SU-DHL-6 (cell line): ENCODE measurements at regions not wholly inside any gene's neighbourhood (a gene's known extent, or its start where the extent isn't known, plus 50 kb on each side); places are given as distances from the start of the nearest gene placed in this dataset.
"Not testable (repeated sequence)": the region's sequence is repeated elsewhere in the genome, so short reads cannot be mapped to it uniquely, and the experiment has no call there.

ENCODE experiments used
- H2AFZ ChIP-seq: fragments of 200-600 bp; sonication (generic); 2 replicates; pipeline ENCODE4 v1.6.1; 2014; ENCODE audit warnings: low read depth, mild to moderate bottlenecking, moderate library complexity, mixed read lengths, antibody characterized with exemption, low read length; ENCODE audit not compliant: severe bottlenecking
- H3F3A ChIP-seq: fragments of 200-600 bp; shearing (Covaris generic); 2 replicates; pipeline ENCODE4 v1.6.0; 2016; ENCODE audit warnings: antibody characterized with exemption, mild to moderate bottlenecking; ENCODE audit not compliant: insufficient read depth
- H3K27ac ChIP-seq: fragments of 200-600 bp; sonication (generic); 2 replicates; pipeline ENCODE4 v1.5.1; 2016; ENCODE audit warnings: low read depth, mild to moderate bottlenecking, low read length, moderate library complexity, mixed read lengths
- H3K27me3 ChIP-seq: fragments of 200-600 bp; sonication (generic), shearing (Covaris generic); 2 replicates; pipeline ENCODE4 v1.6.0; 2014; ENCODE audit warnings: mild to moderate bottlenecking, low read length
- H3K36me3 ChIP-seq: fragments of 200-600 bp; sonication (generic); 2 replicates; pipeline ENCODE4 v1.6.1; 2014; ENCODE audit warnings: mild to moderate bottlenecking, low read length, mixed read lengths
- H3K4me2 ChIP-seq: fragments of 300-600, 200-600 bp; shearing (Covaris generic), sonication (generic); 2 replicates; pipeline ENCODE4 v1.6.0; 2014; ENCODE audit warnings: low read length, low read depth, mild to moderate bottlenecking; ENCODE audit not compliant: poor library complexity, severe bottlenecking
- H3K4me3 ChIP-seq: fragments of 200-600 bp; sonication (generic); 2 replicates; pipeline ENCODE4 v1.5.1; 2014; ENCODE audit warnings: antibody characterized with exemption, low read length, mild to moderate bottlenecking, mixed read lengths; ENCODE audit not compliant: insufficient read depth, poor library complexity, severe bottlenecking
- H3K79me2 ChIP-seq: fragments of 200-600 bp; sonication (generic); 2 replicates; pipeline ENCODE4 v1.6.1; 2014; ENCODE audit warnings: mild to moderate bottlenecking, low read length, moderate library complexity; ENCODE audit not compliant: insufficient read depth
- H3K9ac ChIP-seq: fragments of 200-600 bp; sonication (generic); 2 replicates; pipeline ENCODE4 v1.7.0; 2014; ENCODE audit warnings: mild to moderate bottlenecking, low read length
- H3K9me2 ChIP-seq: fragments of 200-600 bp; sonication (generic); replicated peaks from 2 replicates; pipeline ENCODE4 v1.6.1; 2014; ENCODE audit warnings: low read length; ENCODE audit not compliant: insufficient read depth
- H3K9me3 ChIP-seq: fragments of 200-600 bp; sonication (generic); 2 replicates; pipeline ENCODE4 v1.6.1; 2014; ENCODE audit warnings: low read length, mixed read lengths; ENCODE audit not compliant: insufficient read depth
- H4K20me1 ChIP-seq: fragments of 200-600 bp; sonication (generic); 2 replicates; pipeline ENCODE4 v1.6.1; 2014; ENCODE audit warnings: low read depth, mild to moderate bottlenecking, antibody characterized with exemption, low read length, moderate library complexity, mixed read lengths
- EZH2phosphoT487 ChIP-seq: fragments of 200-600 bp; sonication (generic), shearing (Covaris generic); conservative IDR thresholded peaks from 2 replicates; pipeline ENCODE4 v1.6.1; 2018; ENCODE audit warnings: mild to moderate bottlenecking, antibody characterized with exemption, low read length, moderate library complexity, mixed read lengths
- TF ChIP-seq, protein P1 (sequence below): fragments of 200-600 bp; sonication (generic); IDR thresholded peaks from one replicate; pipeline ENCODE4 v1.5.1; 2017; ENCODE audit warnings: antibody characterized with exemption, mild to moderate bottlenecking, low read length, moderate library complexity; ENCODE audit not compliant: insufficient read depth, poor library complexity, severe bottlenecking

DNA sequence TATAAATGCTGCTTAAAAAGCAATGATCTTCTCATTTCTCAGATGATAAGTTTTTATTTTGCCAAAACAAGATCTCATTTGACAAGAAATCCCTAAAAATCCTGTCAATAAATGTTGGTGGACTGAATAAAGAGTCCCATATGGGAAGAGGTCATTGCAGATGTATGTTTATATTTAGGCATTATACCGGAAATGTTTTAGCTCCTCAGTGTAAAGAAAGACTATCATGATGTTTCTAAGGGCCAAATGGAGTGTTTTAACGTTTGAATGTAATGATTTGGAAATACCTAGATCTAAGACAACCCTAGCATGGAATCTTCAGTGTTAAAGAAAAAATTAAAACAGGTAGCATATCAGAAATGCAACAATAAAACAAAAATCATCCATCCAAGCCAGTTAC is 457.8 kb upstream of the NFE2L3 start:
- Histone ChIP-seq H3K9me3 (no peaks in the 10 kb centered on the region), H3K36me3 (no peaks in the 10 kb centered on the region), H3K79me2 (no peaks in the 10 kb centered on the region), H3K9ac (no peak overlapping the region), H4K20me1 (no peaks in the 10 kb centered on the region), H3K4me2 (no peak overlapping the region), H3F3A (no peaks in the 10 kb centered on the region), H3K9me2 (no peaks in the 10 kb centered on the region), H3K27me3 (no peaks in the 10 kb centered on the region), H3K4me3 (no peak overlapping the region), H2AFZ (no peak overlapping the region), H3K27ac (no peak overlapping the region)
- TF ChIP-seq EZH2phosphoT487: no peak
- TF ChIP-seq, protein P1, sequence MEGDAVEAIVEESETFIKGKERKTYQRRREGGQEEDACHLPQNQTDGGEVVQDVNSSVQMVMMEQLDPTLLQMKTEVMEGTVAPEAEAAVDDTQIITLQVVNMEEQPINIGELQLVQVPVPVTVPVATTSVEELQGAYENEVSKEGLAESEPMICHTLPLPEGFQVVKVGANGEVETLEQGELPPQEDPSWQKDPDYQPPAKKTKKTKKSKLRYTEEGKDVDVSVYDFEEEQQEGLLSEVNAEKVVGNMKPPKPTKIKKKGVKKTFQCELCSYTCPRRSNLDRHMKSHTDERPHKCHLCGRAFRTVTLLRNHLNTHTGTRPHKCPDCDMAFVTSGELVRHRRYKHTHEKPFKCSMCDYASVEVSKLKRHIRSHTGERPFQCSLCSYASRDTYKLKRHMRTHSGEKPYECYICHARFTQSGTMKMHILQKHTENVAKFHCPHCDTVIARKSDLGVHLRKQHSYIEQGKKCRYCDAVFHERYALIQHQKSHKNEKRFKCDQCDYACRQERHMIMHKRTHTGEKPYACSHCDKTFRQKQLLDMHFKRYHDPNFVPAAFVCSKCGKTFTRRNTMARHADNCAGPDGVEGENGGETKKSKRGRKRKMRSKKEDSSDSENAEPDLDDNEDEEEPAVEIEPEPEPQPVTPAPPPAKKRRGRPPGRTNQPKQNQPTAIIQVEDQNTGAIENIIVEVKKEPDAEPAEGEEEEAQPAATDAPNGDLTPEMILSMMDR: no peak

DNA sequence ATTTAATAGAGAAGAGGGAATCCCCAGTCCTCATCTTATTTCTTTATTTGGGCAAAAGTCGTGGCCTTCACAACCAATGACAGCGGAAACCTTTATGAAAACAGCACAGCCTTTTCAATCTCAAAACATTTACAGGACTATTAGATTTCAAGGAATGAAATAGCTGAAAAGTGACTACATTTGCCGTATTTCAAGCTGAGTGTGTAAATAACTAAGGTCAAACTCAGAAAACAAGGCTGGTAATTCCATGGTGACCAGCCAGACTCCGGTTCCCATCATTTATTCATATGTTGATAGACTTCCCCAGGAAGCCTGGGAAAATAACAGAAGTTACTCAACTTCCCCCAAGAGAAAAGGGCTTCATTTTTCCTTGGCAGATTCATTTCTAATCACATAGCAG is 457.3 kb upstream of the NFE2L3 start:
- H3K27me3 ChIP-seq: no peaks in the 10 kb centered on the region

DNA sequence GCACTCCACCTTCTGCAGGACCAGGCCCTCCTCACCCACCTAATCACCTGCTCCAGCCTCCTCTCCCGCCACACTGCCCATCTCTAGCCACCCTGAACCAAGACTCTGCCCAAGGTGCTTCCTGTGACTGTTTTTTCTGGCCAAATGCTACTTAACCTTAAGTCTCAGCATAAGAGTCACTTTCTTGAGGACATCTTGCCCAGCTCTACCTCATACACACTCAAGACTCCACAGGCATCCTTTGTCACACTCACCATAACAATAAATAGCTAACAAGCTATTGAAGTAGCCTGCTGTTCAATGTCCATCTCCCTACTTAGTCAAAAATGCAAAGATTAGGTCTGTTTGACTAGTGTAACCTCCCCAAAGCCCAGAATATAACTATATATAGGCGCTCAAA is 455.4 kb upstream of the NFE2L3 start:
- Histone ChIP-seq H3K36me3 (no peaks in the 10 kb centered on the region), H3K4me3 (no peak overlapping the region), H3K79me2 (no peaks in the 10 kb centered on the region), H3K9ac (no peak overlapping the region), H3K27me3 (no peaks in the 10 kb centered on the region), H3K9me3 (no peaks in the 10 kb centered on the region), H2AFZ (no peak overlapping the region), H3K27ac (no peak overlapping the region), H3K9me2 (no peaks in the 10 kb centered on the region), H3K4me2 (no peak overlapping the region), H3F3A (no peaks in the 10 kb centered on the region), H4K20me1 (no peaks in the 10 kb centered on the region)
- TF ChIP-seq, protein P1: no peak
- no peak for TF ChIP-seq EZH2phosphoT487

More for the DNA sequence above, 457.3 kb upstream of the NFE2L3 start:
- H3K4me2 ChIP-seq: no peak overlapping the region
- no peaks in the 10 kb centered on the region for H3K9me3 ChIP-seq
- H3K9me2 ChIP-seq: no peaks in the 10 kb centered on the region
- no peaks in the 10 kb centered on the region for H3K79me2 ChIP-seq
- H3K27ac ChIP-seq: no peak overlapping the region
- no peaks in the 10 kb centered on the region for H3K36me3 ChIP-seq
- H2AFZ ChIP-seq: no peak overlapping the region
- no peak overlapping the region for H3K9ac ChIP-seq
- no peaks in the 10 kb centered on the region for H3F3A ChIP-seq
- H4K20me1 ChIP-seq: no peaks in the 10 kb centered on the region
- no peak overlapping the region for H3K4me3 ChIP-seq
- TF ChIP-seq EZH2phosphoT487: no peak
- TF ChIP-seq, protein P1: no peak

DNA sequence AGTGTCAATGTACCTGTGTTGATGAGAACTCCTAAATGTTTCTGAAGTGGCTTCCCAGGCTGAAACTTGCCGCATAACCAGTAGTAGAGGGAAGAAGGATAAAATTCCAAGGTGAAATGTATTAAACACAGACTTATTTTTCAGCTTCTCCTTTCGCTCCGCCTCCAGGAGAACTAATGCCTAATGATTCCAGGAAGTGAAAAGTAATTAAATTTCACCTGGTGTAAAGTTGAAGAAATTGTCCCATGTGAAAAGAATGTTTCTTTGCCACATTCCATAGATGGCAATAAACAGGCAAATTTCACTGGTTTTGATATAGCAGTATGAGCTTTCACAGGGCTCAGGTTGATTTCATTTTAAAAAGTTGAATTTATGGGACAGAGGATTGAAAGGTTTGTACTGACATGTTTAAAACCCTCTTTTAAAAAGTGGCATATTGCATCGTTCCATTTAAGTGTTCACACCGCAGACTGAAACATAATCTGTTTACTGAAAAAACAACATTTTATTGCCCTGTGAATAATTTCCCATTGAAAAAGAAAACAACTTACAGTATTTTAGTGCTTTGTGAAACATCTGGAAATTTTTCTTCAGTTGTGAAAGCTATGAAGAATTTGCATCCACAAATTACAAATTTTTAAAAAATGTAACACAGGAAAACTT is 453.4 kb upstream of the NFE2L3 start:
- Histone ChIP-seq H2AFZ (no peak overlapping the region), H4K20me1 (no peaks in the 10 kb centered on the region), H3K4me3 (no peak overlapping the region), H3K9me3 (no peaks in the 10 kb centered on the region), H3K36me3 (no peaks in the 10 kb centered on the region), H3K79me2 (no peaks in the 10 kb centered on the region), H3K27me3 (no peaks in the 10 kb centered on the region), H3K9ac (no peak overlapping the region), H3K4me2 (no peak overlapping the region), H3K27ac (no peak overlapping the region), H3K9me2 (no peaks in the 10 kb centered on the region), H3F3A (no peaks in the 10 kb centered on the region)
- TF ChIP-seq, protein P1: no peak
- no peak for TF ChIP-seq EZH2phosphoT487

DNA sequence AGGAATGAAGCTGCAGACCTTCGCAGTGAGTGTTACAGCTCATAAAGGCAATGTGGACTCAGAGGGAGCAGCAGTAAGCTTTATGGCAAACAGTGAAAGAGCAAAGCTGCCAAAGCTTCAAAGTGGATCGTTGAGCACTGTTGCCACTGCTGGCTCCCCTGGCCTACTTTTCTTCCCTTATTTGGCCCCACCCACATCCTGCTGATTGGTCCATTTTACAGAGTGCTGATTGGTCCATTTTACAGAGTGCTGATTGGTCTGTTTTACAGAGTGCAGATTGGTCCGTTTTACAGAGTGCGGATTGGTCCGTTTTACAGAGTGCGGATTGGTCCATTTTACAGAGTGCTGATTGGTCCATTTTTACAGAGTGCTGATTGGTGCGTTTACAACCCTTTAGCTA is 451.9 kb upstream of the NFE2L3 start:
- not testable (repeated sequence) for H3K9ac ChIP-seq, H3K4me3 ChIP-seq, H2AFZ ChIP-seq, H3K27me3 ChIP-seq, H3K4me2 ChIP-seq, H3K36me3 ChIP-seq, H3K9me2 ChIP-seq, H3F3A ChIP-seq, H3K79me2 ChIP-seq, H4K20me1 ChIP-seq, H3K27ac ChIP-seq, H3K9me3 ChIP-seq
